ENCODE measurements at regions not wholly inside any gene's neighbourhood (a gene's known extent, or its start where the extent isn't known, plus 50 kb on each side); places are given as distances from the start of the nearest gene placed in this dataset.

- H3K4me1 ChIP-seq (ENCODE audit: control insufficient read depth in 1 of 2, insufficient read depth in 1 of 2, low read depth in 1 of 2, low read length in 1 of 2), result peaks cover 98 to 99% of the 10 kb centered on the region in 2 experiments
- H3K4me3 ChIP-seq (ENCODE audit: low read depth in 1 of 2, low read length in 1 of 2), result peak overlapping the region; percentile 16 to 39
- H3K27ac ChIP-seq, result peak overlapping the region; percentile 93
- H3K27me3 ChIP-seq, result no peaks in the 10 kb centered on the region
- H3K36me3 ChIP-seq, result no peaks in the 10 kb centered on the region
- H3K9me3 ChIP-seq, result no peaks in the 10 kb centered on the region
- TF ChIP-seq CTCF (IDR thresholded peaks at IDR 0.05), result no peak
These were observed 73.7 kb upstream of the ZNF516 start for GRCh38 chr18:76568731-76569130.

GRCh38 chr18:76567835-76568445, 72.9 kb upstream of the ZNF516 start:
- Histone ChIP-seq H3K4me1 (ENCODE audit: control insufficient read depth in 1 of 2, insufficient read depth in 1 of 2, low read depth in 1 of 2, low read length in 1 of 2) (peaks cover 93 to 97% of the 10 kb centered on the region in 2 experiments), H3K9me3 (no peaks in the 10 kb centered on the region)
- no peak for TF ChIP-seq CTCF (IDR thresholded peaks at IDR 0.05)

GRCh38 chr18:76566987-76567386, 71.9 kb upstream of the ZNF516 start:
- peak overlapping the region; percentile 93 for H3K27ac ChIP-seq
- TF ChIP-seq CTCF (IDR thresholded peaks at IDR 0.05), result no peak
- no peaks in the 10 kb centered on the region for H3K9me3 ChIP-seq
- no peaks in the 10 kb centered on the region for H3K27me3 ChIP-seq
- no peaks in the 10 kb centered on the region for H3K36me3 ChIP-seq
- H3K4me3 ChIP-seq (ENCODE audit: low read depth in 1 of 2, low read length in 1 of 2), result peak overlapping the region; percentile 36 to 64
- peaks cover 84 to 88% of the 10 kb centered on the region in 2 experiments for H3K4me1 ChIP-seq (ENCODE audit: control insufficient read depth in 1 of 2, insufficient read depth in 1 of 2, low read depth in 1 of 2, low read length in 1 of 2)

More at GRCh38 chr18:76567835-76568445, 72.9 kb upstream of the ZNF516 start:
- Histone ChIP-seq H3K27ac (peak overlapping the region; percentile 93), H3K36me3 (no peaks in the 10 kb centered on the region), H3K4me3 (ENCODE audit: low read depth in 1 of 2, low read length in 1 of 2) (peak overlapping the region in 1 of 2 experiments; percentile 64), H3K27me3 (no peaks in the 10 kb centered on the region)

- Histone ChIP-seq H3K4me3 (ENCODE audit: low read depth in 1 of 2, low read length in 1 of 2) (peak overlapping the region; percentile 64 to 68), H3K4me1 (ENCODE audit: control insufficient read depth in 1 of 2, insufficient read depth in 1 of 2, low read depth in 1 of 2, low read length in 1 of 2) (peaks cover 70 to 73% of the 10 kb centered on the region in 2 experiments), H3K36me3 (no peaks in the 10 kb centered on the region), H3K27ac (peak overlapping the region; percentile 93), H3K27me3 (no peaks in the 10 kb centered on the region), H3K9me3 (no peaks in the 10 kb centered on the region)
- TF ChIP-seq CTCF (IDR thresholded peaks at IDR 0.05), result no peak
These were observed 70.5 kb upstream of the ZNF516 start for GRCh38 chr18:76565238-76566173.

- H3K4me3 ChIP-seq (ENCODE audit: low read depth in 1 of 2, low read length in 1 of 2), result peak overlapping the region; percentile 64 to 68
- H3K4me1 ChIP-seq (ENCODE audit: control insufficient read depth in 1 of 2, insufficient read depth in 1 of 2, low read depth in 1 of 2, low read length in 1 of 2), result peaks cover 62 to 65% of the 10 kb centered on the region in 2 experiments
- H3K27me3 ChIP-seq, result no peaks in the 10 kb centered on the region
- peak overlapping the region; percentile 93 for H3K27ac ChIP-seq
- TF ChIP-seq CTCF (IDR thresholded peaks at IDR 0.05), result no peak
- H3K36me3 ChIP-seq, result no peaks in the 10 kb centered on the region
- no peaks in the 10 kb centered on the region for H3K9me3 ChIP-seq
These were observed 69.7 kb upstream of the ZNF516 start for GRCh38 chr18:76564655-76565237.
